NCI-H345 treated with DMSO at 0.1 percent for 48 hours (cell line): ENCODE measurements at regions not wholly inside any gene's neighbourhood (a gene's known extent, or its start where the extent isn't known, plus 50 kb on each side); places are given as distances from the start of the nearest gene placed in this dataset.

Source experiments
- DNase-seq: peaks from one replicate; lab custom pipeline; 2025; ENCODE audit not compliant: unreplicated experiment; lab: John Stamatoyannopoulos, UW

DNA sequence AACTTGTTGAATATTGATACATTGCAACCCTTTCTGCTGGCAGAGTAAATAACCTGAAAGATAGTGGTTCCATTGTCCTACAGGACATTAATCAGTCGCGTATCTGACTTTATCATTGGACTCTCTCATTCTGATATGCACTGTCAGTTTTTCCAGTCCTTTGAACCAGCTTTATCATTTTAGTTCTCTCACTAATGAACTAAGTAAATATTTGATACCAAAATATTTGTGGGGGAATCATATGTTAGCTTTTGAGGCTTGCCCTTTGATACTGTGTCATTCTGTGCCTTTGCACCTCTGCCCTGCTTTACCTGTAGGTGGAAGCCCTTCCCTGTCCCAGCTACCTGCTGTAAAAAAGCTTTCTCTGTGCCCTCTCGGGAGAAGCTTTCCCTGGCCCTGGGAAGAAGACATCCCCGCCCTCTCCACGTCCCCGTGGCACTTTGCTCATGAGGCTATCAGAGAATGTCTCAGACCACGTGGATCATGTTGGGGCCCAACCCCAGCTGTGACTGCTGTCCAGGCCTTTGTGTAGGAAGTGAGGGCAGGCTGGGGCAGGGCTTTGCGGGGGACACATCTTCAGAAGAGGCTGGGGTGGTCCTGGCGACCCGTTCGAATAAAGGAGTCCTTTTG, 117.8 kb upstream of the NXT1 start:
- DNase-seq: no peak

DNA sequence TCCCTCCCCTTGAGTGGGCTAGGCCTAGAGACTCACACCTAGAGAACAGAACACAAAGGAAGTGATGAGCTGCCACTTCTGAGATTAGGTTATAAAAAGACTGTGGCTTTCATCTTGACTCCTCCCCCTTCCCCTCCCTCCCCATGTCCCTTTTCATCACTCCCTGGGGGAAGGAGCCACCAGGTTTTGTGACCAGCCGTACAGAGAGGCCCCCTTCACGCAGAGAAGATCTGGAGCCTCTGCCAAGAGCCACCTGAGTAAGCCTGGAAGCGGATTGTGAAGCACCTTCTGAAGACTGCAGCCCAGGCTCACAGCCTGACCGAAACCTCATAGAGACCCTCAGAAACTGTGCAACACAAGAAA, 118.4 kb upstream of the NXT1 start:
- no peak for DNase-seq

DNA sequence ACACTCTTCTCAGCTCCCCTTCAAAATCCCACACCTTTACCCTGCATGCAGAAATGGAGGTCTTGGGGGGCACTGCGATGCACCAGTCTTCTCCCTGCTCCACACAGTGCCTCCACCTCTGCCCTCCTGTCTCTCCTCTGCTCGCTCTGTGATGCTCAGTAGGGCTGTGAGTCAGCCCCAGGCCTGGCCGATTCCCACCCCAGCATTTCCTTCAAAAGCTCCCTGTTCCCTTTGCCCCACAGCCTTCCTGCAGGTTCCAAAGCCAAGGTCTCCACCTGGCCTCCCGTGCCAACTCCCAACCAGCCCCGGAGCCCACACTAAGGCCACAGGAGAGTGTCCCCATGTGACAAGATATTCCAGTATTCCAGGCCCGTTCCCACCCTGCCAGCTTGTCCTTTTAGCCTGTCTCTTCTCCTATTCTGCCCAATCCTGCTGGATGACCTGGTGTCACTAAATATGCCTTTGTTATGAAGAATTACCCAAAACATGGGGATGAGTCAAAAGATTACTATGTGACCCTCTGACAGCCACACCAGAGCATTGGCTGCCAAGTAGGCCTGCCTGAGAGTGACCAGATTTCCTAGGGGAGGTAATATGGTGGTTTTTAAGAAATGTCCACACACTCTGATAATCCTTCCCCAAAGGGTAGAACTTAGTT, 118.9 kb upstream of the NXT1 start:
- DNase-seq: no peak

DNA sequence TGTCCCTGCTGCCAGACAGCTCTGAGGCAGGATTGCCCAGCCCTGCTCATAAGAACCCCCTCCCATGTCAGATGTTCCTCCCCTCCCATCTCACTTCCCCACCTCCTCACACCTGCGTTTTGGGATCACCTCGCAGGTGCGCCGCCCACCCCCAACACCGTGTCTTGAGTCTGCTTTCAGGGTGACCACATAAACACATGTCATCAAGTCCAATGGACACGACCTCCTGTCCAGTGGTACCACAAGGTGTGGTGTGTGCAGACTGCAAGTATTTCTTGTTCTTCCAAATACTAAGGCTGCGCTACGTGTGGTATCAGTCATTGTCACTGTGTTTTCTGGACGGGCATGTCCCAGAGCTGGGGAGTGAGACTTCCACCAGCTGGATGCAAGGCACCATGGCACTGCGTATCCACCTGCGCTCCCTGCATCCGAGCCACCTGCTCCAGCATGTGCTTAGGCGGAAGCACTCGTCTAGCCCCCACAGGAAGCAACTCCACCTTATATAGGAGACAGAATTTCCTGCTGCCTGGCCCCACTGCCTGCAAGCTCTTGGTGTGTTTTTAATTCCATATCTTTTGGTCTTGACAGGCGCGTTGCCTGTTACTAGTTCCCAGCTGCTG, 119.7 kb upstream of the NXT1 start:
- DNase-seq: no peak

DNA sequence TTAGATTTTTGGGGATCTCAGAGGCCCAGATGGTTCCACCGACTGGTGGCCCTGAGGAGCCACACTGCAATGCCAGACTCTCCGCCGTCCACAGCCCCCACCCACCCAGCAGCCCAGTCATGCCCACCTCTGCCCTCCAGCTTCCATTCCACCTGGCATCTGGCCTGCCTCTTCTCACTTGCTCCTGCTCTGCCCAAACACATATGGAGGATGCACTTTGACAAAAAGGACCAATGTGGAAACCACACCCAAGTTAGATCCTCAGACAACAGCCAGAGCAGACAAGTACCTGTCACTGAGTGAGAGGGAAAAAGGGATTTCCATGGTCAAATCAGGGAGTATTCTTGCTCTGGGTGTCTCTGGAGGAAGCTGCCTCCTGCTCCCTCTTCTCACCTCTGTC, 120.6 kb upstream of the NXT1 start:
- no peak for DNase-seq

DNA sequence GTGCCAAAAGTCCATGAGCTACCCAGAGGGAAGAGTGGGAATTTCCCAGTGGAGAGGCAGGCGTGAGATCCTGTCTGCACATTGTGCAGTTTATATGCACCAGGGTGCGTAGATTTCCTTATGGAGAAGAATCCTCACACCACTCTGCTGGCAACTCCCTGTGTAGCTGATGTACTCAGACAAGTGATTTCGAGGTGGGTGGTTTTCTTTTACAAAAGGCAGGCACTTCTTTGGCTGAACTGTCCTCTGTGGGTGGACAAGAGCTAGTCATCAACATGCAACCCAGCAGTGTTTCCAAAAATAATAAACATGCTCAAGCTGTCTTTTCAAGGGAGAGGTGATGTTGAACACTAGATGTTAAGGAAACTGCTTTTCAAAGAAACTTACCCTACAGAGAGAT, 121.7 kb upstream of the NXT1 start:
- no peak for DNase-seq

DNA sequence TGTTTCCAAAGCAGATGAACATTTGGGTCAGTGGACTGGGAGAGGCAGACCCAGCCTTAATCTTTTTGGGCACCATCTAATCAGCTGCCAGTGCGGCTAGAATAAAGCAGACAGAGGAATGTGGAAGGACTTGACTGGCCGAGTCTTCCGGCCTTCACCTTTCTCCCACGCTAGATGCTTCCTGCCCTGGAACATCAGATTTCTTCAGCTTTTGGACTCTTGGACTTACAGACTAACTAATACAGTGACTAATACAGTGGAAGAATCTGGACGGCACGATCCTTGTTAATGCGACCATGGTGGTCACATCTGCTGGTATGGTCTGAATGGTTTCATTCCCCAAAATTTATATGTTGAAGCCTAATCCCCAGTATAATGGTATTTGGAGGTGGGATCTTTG, 122.6 kb upstream of the NXT1 start:
- DNase-seq: no peak

DNA sequence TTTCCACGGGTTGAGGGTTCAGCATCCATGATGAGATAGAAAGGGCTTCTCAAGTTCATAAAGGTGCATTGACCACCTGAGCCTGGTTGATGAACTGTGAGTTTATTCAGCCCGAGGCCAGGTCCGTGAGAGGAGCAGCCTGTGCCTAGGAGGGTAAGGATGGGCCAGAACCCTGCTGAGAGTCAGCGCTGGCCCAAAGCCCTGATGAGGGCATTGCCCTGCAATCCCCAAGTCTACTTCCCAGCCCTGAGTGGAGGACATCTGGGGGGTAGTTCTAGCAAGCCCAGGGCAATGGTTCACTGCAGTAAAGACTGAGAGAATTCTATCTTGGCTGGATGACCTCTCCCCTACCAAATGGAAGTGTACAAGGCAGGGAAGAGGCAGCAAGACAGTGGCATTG, 123.3 kb upstream of the NXT1 start:
- DNase-seq: no peak

DNA sequence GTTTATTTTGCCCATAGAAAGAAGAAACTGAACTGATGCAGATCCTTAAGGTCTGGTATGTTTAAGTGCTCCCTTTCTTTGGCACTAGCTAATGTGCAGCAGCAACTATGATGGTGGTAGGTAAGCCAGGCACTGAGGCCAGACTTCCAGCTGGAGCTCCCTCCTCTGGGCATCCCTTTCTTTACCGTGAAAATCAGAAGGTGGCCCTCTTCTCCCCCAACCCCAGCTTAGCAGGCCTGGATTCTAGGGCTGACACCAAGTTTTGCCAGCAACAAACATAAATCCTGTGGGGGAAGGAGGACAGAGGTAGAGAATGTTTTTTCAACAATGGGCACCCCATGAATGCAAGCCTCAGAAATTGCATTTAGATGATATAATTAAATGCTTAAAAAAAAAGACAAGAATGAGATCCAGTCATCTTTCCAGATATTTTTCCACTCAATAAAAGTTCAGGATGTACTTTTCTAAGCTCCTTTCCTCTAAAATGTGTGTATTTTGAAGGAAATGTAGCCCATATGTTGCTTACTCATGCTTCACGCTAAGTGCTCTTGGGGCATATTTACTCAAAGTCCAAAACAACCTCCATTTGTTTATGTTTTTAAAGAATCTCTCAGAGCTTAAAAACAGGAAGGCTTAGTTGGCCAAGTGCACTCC, 123.9 kb upstream of the NXT1 start:
- DNase-seq: no peak

DNA sequence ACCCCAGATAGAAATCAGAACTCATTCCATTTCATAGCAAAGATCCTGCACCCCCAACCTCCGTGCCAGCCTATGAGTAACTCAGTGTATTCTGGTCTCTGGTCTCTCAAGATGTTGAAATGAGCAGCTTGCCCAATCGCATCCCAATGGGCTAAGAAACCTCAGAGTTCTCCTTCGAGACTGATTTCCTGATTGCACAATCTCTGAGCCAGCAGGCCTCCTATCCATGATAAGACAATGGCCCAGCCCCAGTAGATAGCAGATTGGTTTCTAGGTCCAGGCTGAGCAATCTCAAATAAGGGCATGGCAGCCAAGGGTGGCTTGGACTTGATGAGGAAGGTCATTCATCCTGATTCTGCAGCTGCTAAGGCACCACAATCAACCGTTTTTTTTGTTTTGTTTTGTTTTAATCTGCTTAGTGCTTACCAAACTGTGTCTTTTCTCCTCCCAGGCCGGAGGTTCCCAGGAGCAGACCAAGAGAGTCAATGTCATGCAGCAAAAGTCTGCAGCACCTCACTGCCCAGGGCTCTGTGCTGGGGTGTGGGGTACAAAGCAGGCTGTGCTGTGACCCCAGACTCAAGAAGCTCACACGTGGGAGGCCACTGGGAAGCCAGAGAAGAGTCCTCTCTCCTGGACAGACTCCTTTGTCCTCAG, 125.1 kb upstream of the NXT1 start:
- no peak for DNase-seq

DNA sequence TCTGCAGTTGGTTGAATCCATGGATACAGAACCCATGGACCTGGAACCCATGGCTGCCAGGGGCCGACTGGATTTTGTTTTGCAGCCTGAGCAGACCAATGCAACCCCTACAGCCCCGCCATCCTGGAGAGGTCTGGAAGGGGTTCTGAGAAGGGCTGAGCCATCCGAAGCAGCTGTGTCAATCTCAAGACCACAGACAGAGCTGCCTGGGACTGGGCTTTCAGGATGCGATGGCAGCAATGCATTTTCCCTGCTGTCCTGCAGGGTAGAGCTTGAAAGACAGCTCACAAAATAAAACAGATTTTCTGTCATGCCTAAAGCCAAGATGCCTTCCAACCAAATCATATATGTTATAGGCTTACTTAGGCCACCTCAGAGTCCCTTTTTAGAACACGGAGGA, 125.8 kb upstream of the NXT1 start:
- no peak for DNase-seq

DNA sequence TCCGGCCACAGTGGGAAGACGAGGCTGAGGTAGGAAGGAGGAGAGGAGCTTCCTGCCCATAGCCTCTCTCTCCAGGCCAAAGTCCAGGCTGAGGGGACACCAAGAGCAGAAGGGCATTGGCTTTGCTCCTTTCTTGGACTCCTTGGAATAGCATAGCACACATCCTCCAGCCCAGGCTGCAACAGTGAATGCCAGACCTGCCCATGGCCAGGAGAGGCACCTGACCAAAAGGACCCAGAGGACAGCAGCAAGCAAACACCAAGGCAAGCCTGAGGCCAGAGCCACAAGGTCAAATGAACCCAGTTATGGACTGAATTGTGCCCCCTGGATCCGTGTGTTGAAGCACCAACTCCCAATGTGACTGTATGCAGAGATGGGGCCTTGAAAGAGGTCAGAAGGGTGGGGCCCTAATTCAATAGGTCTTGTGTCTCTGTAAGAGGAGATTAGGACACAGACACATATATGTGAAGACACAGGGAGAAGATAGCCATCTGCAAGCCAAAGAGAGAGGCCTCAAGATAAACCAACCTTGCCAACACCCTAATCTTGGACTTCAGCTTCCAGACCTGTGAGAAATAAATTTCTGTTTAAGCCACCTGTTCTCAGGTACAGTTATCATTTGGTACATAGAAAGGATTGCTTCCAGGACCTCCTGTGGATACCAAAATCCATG, 126.5 kb upstream of the NXT1 start:
- DNase-seq: no peak

DNA sequence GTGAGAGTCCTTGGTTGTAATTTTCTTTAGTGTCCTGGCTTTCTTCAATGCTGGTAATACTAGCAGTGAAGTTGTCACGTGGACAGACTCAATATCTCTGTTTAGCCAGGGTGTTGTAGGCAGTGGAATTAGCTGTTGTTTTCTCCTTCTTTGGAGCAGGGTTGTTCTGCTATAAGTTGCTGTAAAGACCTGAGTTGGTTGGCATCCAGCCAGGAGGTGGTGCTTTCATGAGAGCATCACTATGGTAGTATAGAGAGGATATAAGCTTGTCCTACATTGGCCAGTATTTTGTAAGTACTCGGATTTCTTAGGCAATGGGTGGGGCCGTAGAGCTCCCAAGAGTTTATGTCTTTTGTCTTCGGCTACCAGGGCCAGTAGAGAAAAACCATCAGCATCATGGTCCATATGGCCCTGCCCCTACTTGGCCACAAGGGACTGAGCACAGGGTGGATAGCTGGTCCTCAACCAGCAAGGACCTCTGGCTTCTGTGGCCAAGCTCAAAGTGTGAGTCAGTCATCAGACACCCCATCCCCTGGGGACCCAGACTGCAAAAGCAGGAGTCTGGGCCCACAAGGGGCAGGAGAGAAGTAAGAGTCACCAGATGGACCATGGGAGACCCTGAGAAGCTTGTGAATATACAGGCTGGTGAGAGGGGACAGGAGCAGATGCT, 127.9 kb upstream of the NXT1 start:
- DNase-seq: no peak

DNA sequence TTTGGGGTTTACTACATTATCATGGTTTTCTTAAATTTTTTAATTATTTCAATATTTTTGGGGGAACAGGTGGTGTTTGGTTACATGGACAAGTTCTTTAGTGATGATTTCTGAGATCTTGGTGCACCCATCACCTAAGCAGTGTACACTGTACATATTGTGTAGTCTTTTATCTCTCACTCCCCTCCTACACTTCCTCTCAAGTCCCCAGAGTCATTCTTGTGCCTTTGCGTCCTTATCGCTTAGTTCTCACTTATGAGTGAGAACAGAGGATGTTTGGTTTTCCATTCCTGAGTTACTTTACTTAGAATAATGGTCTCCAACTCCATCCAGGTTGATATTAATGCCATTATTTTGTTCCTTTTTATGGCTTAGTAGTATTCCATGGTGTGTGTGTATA, 130.9 kb upstream of the CD93 start:
- DNase-seq: no peak

DNA sequence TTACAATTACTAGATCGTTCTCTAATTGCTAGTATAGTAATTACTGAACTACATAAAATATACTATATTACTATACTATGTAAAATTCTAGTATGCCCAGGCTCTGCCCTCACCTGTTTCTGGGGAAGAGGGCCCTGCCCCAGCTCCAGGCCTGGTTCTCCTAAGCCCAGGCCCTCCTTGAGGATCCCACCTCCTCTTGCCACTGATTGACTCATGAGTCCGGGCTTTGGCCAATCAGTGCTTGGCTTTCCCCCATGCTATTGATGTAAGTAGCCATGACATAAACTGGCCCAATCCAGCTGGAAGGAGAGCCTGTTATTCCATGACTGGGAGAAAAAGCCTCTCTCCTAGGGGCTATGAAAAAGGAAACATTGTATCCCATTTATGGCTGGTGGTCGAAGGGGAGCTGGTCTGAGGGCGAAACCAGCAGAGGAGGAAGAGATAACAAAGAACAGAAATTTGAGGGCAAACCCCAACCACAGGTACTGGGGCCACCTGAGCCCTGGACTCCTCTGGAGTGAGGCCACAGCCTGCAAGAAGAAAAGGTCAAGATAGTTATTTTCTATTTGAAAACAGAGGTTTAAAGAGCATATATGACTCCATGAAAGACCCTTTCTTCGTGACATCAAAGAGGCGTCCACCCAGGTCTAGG, 129.3 kb upstream of the CD93 start:
- DNase-seq: no peak

DNA sequence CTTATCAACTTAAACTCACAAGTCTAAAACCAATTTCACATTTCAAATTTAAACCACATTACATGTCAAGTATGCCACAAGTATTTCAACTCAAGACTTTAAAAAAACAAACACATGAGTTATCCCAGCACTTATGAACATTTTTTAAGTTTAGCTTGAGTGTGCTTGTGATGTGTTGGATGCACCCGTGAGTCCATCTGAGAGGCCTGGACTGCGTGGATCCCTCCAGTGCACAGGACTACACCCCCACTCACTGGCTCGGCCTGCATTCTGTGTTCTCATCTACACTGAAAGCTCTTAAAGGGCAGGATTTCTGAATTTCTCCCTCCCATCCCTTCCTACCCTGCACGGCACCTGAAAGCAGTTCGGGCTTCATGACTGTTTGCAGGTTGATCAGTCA, 128.8 kb upstream of the CD93 start:
- DNase-seq: no peak

DNA sequence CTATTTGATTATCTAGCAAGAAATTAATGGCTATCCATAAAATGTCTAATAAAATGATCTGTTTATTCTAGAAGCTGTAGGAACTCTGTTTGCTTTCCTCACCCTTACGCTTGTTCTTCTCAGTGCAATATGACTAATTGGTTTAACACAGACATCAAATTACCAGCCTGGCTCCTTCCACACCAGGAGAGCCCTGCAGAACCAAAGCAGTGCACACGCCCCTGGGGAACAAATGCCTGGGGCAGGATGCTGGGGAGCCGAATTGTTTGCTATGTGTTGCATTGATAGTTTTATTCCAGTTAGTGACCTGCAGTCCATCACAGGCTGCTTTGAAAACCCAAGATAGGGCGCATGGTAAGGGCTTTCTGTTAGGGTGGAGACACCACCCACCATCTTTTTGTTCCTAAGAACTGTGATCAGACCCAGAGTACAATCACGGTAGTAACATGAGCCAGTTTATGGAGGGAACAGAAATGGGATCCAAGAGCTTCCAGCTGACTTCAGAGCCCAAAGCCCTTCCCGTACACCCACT, 126.4 kb upstream of the CD93 start:
- no peak for DNase-seq

DNA sequence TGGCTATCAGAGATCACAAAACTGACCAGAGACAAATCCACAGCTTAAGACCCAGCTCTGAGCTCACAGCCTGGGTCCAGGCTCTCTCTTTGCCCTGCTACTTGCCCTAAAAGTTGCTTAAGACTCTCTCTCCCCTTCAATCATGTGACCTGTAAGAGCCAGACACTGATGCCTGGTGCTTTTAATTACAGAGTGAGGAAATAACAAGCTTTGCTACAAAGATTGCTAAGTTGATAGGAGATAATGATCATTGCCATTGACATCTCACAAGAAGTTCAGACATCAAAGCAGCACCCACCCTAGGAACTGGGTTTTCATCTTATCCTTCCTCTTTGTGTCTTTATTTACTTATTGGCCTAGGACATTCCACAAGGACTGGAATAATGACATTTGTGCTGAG, 125.9 kb upstream of the CD93 start:
- DNase-seq: no peak

DNA sequence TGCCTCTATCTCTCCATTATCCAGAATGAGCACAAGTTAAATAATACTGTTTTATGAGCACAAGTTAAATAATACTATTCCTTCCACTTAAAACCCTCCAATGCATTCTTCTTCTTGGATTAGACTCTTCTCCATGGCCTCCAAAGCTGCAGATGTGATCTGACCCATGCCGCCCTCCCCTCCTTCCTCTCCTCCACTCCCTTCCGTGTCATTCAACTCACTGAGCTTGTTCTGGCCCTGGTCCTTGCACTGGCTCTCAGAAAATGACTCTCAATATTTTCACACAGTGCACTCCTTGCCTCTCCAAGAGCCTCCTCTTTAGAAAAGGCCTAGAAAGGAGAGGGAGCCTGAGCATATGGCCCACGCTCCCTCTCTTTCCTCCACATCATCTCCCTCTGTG, 125.0 kb upstream of the CD93 start:
- no peak for DNase-seq
